Breast epithelium (tissue), 3 donors: ENCODE measurements at regions not wholly inside any gene's neighbourhood (a gene's known extent, or its start where the extent isn't known, plus 50 kb on each side); places are given as distances from the start of the nearest gene placed in this dataset.

Source experiments
- POLR2A ChIP-seq: fragments of 450-650 bp; IDR thresholded peaks from one replicate; pipeline ENCODE4 v1.6.1; 2016; ENCODE audit warnings: antibody characterized with exemption, mild to moderate bottlenecking, moderate library complexity
- POLR2AphosphoS5 ChIP-seq, 3 donors: sonication (generic); formaldehyde crosslinking; IDR thresholded peaks; one replicate each; pipeline ENCODE4 v1.6.1; 2017; ENCODE audit warnings: antibody characterized with exemption in 3 of 3
- TF ChIP-seq, protein P1 (sequence below), 3 donors: fragments of 450-650 bp; IDR thresholded peaks; one replicate each; pipeline ENCODE4 v1.5.1; 2016 to 2017; ENCODE audit warnings: antibody characterized with exemption in 3 of 3, mild to moderate bottlenecking in 3 of 3, moderate library complexity in 3 of 3

DNA sequence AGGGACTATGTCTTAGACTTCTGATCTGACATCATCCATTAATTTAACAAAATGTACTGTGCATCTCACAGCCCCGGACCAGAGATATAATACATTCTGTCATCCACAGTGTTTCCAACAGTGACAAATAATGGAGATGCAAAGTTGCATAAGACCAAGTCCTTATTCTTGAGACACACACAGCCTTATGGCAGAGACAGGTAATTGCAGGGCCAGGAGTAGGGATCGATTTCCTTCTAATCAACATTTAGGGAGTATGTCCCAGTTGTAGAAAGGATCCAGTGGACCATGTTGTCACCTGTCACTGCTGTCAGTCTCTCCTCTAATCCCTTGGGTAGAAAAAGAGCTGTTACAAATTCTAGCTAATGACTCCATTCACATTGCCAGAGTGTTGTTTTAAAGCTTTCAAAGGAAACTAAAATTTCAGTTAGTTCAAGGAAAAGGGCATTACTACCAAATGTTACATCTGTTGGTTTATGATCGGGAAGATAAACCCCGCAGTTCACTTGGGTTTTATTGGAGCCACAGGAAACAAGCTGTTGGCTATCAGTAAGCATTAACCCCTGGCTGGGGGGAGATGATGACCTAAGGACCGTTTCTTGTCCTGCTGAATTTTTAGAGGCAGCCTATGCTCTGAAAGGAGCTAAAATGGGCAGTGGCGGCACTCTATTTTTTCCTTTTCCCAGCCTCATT lies 111.4 kb upstream of the ATXN1 start:
- TF ChIP-seq, protein P1, sequence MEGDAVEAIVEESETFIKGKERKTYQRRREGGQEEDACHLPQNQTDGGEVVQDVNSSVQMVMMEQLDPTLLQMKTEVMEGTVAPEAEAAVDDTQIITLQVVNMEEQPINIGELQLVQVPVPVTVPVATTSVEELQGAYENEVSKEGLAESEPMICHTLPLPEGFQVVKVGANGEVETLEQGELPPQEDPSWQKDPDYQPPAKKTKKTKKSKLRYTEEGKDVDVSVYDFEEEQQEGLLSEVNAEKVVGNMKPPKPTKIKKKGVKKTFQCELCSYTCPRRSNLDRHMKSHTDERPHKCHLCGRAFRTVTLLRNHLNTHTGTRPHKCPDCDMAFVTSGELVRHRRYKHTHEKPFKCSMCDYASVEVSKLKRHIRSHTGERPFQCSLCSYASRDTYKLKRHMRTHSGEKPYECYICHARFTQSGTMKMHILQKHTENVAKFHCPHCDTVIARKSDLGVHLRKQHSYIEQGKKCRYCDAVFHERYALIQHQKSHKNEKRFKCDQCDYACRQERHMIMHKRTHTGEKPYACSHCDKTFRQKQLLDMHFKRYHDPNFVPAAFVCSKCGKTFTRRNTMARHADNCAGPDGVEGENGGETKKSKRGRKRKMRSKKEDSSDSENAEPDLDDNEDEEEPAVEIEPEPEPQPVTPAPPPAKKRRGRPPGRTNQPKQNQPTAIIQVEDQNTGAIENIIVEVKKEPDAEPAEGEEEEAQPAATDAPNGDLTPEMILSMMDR (IDR thresholded peaks at IDR 0.05) = no peak
- TF ChIP-seq POLR2A = no peak
- no peak for TF ChIP-seq POLR2AphosphoS5 (IDR thresholded peaks at IDR 0.05)
